HG02943 (cell line): ENCODE measurements at regions not wholly inside any gene's neighbourhood (a gene's known extent, or its start where the extent isn't known, plus 50 kb on each side); places are given as distances from the start of the nearest gene placed in this dataset.
A peak's percentile ranks its signal among the peaks of the same experiment; 100 is the strongest.

ENCODE experiments used
- ATAC-seq: cut with Tn5 transposase; IDR thresholded peaks from one replicate; pipeline ENCODE4 v1.9.1; 2021; ENCODE audit warnings: mild to moderate bottlenecking, low read depth, moderate library complexity; ENCODE audit not compliant: unreplicated experiment

GRCh38 chr18:60552948-60553347 lies 180.4 kb upstream of the MC4R start:
- no peak for ATAC-seq

- ATAC-seq, result no peak
Measured at GRCh38 chr18:60554967-60555366, 182.4 kb upstream of the MC4R start.

GRCh38 chr18:60555625-60556024 lies 183.1 kb upstream of the MC4R start:
- no peak for ATAC-seq

- no peak for ATAC-seq
Measured at GRCh38 chr18:60556326-60556725, 183.8 kb upstream of the MC4R start.

GRCh38 chr18:60560071-60560470 lies 187.5 kb upstream of the MC4R start:
- no peak for ATAC-seq

- no peak for ATAC-seq
Measured at GRCh38 chr18:60563082-60563481, 190.5 kb upstream of the MC4R start.

GRCh38 chr18:60568220-60568619 lies 195.6 kb upstream of the MC4R start:
- ATAC-seq, result no peak

- no peak for ATAC-seq
Measured at GRCh38 chr18:60570172-60570571, 197.6 kb upstream of the MC4R start.

GRCh38 chr18:60577457-60577856 lies 204.9 kb upstream of the MC4R start:
- no peak for ATAC-seq

- ATAC-seq, result no peak
Measured at GRCh38 chr18:60585670-60586069, 213.1 kb upstream of the MC4R start.

- no peak for ATAC-seq
Measured at GRCh38 chr18:60593249-60593648, 220.7 kb upstream of the MC4R start.

GRCh38 chr18:60596928-60597327 lies 224.4 kb upstream of the MC4R start:
- ATAC-seq, result no peak

GRCh38 chr18:60599267-60599666 lies 226.7 kb upstream of the MC4R start:
- peak; percentile 95 for ATAC-seq

- no peak for ATAC-seq
Measured at GRCh38 chr18:60599995-60600394, 227.4 kb upstream of the MC4R start.

GRCh38 chr18:60601249-60601648 lies 228.7 kb upstream of the MC4R start:
- ATAC-seq, result no peak

GRCh38 chr18:60623331-60623730 lies 250.8 kb upstream of the MC4R start:
- ATAC-seq, result no peak

- no peak for ATAC-seq
Measured at GRCh38 chr18:60624207-60624606, 251.6 kb upstream of the MC4R start.

- no peak for ATAC-seq
Measured at GRCh38 chr18:60639836-60640235, 267.3 kb upstream of the MC4R start.

GRCh38 chr18:60643009-60643408 lies 270.4 kb upstream of the MC4R start:
- no peak for ATAC-seq

GRCh38 chr18:60646725-60647124 lies 274.1 kb upstream of the MC4R start:
- ATAC-seq, result no peak

- ATAC-seq, result peak; percentile 95
Measured at GRCh38 chr18:60649107-60649506, 276.5 kb upstream of the MC4R start.

GRCh38 chr18:60649842-60650536 lies 277.4 kb upstream of the MC4R start:
- no peak for ATAC-seq

GRCh38 chr18:60654298-60654697 lies 281.7 kb upstream of the MC4R start:
- no peak for ATAC-seq
